A673 (cell line): ENCODE measurements at regions not wholly inside any gene's neighbourhood (a gene's known extent, or its start where the extent isn't known, plus 50 kb on each side); places are given as distances from the start of the nearest gene placed in this dataset.

ENCODE experiments used
- BruUV-seq: library from RNA; stranded (reverse); fragments of 400-500 nt; replicated peaks from 2 replicates; lab custom pipeline; 2021; lab: Mats Ljungman, UMichigan
- CTCF ChIA-PET: fragments of 300-600 bp; sonication (Branson Sonifier 250); formaldehyde crosslinking; loops from one replicate; lab custom pipeline; 2022; ENCODE audit warnings: antibody characterized with exemption; lab: Charles Lee
- POLR2A ChIA-PET: fragments of 300-600 bp; sonication (Branson Sonifier 250); formaldehyde crosslinking; loops from one replicate; lab custom pipeline; 2022; ENCODE audit warnings: antibody characterized with exemption; ENCODE audit not compliant: low non-redundant PET; lab: Charles Lee
- DNase-seq: peaks from one replicate; pipeline ENCODE4 v3.0.0-alpha.2; 2015; ENCODE audit warnings: low spot score
- H3K27ac ChIP-seq: fragments of 200-600 bp; sonication (generic); 2 replicates; pipeline ENCODE4 v1.5.1; 2016; ENCODE audit warnings: mixed run types, low read depth, mild to moderate bottlenecking, mixed read lengths, antibody characterized with exemption, low read length; ENCODE audit not compliant: poor library complexity, severe bottlenecking
- H3K27me3 ChIP-seq: fragments of 200-600 bp; sonication (generic); replicated peaks from 2 replicates; pipeline ENCODE4 v1.6.1; 2017; ENCODE audit warnings: mixed run types, low read depth, mild to moderate bottlenecking, mixed read lengths, antibody characterized with exemption, low read length; ENCODE audit not compliant: insufficient read depth, poor library complexity
- H3K36me3 ChIP-seq: fragments of 200-600 bp; sonication (generic); 2 replicates; pipeline ENCODE4 v1.6.1; 2016; ENCODE audit warnings: mixed run types, mild to moderate bottlenecking, mixed read lengths, antibody characterized with exemption, low read length; ENCODE audit not compliant: insufficient read depth, poor library complexity, severe bottlenecking
- H3K4me1 ChIP-seq: fragments of 200-600 bp; sonication (generic); 2 replicates; pipeline ENCODE4 v1.6.1; 2017; ENCODE audit warnings: mixed run types, mild to moderate bottlenecking, mixed read lengths, antibody characterized with exemption, low read length; ENCODE audit not compliant: insufficient read depth, poor library complexity, severe bottlenecking
- H3K4me3 ChIP-seq: fragments of 200-600 bp; sonication (generic); 2 replicates; pipeline ENCODE4 v1.5.1; 2016; ENCODE audit warnings: low read depth, mixed run types, mild to moderate bottlenecking, mixed read lengths, low read length; ENCODE audit not compliant: poor library complexity, severe bottlenecking
- H3K9me3 ChIP-seq: fragments of 200-600 bp; sonication (generic); 2 replicates; pipeline ENCODE4 v1.6.1; 2016; ENCODE audit warnings: mixed run types, low read depth, mild to moderate bottlenecking, mixed read lengths, antibody characterized with exemption, low read length; ENCODE audit not compliant: poor library complexity, severe bottlenecking
- EZH2 ChIP-seq: fragments of 200-600 bp; sonication (generic); IDR thresholded peaks from 2 replicates; pipeline ENCODE4 v1.6.1; 2017; ENCODE audit warnings: borderline replicate concordance, low read depth, mild to moderate bottlenecking, mixed read lengths, antibody characterized with exemption, low read length; ENCODE audit not compliant: poor library complexity, severe bottlenecking
- intact Hi-C: fragments of 100-400 bp; cut with micrococcal nuclease; formaldehyde crosslinking; loops from one replicate; pipeline ENCODE4 v1.10.0; 2022; ENCODE audit not compliant: unreplicated experiment
- TF ChIP-seq, protein P1 (sequence below): fragments of 300-800, 200-600 bp; sonication (generic); conservative IDR thresholded peaks from 2 replicates; pipeline ENCODE4 v1.5.1; 2017; ENCODE audit warnings: low read depth, mild to moderate bottlenecking, antibody characterized with exemption, low read length, moderate library complexity, mixed read lengths

DNA sequence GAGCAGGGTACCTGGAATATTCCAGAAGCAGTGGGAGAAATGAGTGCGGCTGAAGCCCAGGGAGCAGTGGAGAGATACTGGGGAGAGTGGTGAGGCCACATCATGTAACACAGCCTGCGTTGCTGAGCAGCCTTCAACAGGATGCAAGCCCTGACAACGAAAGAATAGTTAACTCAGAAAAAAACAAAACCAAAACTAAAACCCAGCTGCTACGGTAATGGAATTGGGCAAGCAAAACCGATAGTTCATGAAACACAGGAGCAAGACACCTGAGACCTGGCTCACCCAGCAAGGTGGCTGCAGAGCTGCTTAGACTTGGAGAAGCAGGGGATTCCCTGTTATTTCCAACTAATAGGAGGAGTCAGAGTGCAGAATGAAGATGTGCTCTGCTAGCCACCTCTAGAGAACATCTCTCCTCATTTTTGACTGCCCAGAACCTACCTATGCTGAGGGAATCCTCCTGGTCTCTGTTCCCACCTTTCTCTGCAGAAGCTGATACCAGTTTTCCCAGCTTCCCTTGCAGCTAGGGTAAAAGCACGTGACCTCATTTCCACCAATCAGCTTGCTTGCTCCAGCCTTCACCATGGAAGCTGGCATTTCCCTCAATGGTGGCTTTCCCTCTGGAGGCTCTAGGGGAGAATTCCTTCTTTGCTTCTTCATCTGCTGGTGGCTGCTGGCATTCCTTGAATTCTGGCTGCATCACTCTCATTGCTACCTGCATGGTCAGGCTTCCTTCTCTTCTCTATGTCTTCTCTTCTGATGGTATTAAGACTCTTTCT is 59.4 kb upstream of the XYLT1 start:
- POLR2A ChIA-PET, result no interaction called here
- no peak for DNase-seq
- no peaks in the 10 kb centered on the region for H3K4me1 ChIP-seq
- H3K27ac ChIP-seq, result no peak overlapping the region
- H3K9me3 ChIP-seq, result no peaks in the 10 kb centered on the region
- no TSS peak for BruUV-seq
- H3K27me3 ChIP-seq, result no peaks in the 10 kb centered on the region
- no peaks in the 10 kb centered on the region for H3K36me3 ChIP-seq
- intact Hi-C loops, result no loop called here
- CTCF ChIA-PET, result no interaction called here
- TF ChIP-seq EZH2, result no peak
- TF ChIP-seq, protein P1, sequence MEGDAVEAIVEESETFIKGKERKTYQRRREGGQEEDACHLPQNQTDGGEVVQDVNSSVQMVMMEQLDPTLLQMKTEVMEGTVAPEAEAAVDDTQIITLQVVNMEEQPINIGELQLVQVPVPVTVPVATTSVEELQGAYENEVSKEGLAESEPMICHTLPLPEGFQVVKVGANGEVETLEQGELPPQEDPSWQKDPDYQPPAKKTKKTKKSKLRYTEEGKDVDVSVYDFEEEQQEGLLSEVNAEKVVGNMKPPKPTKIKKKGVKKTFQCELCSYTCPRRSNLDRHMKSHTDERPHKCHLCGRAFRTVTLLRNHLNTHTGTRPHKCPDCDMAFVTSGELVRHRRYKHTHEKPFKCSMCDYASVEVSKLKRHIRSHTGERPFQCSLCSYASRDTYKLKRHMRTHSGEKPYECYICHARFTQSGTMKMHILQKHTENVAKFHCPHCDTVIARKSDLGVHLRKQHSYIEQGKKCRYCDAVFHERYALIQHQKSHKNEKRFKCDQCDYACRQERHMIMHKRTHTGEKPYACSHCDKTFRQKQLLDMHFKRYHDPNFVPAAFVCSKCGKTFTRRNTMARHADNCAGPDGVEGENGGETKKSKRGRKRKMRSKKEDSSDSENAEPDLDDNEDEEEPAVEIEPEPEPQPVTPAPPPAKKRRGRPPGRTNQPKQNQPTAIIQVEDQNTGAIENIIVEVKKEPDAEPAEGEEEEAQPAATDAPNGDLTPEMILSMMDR, result no peak
- H3K4me3 ChIP-seq, result no peak overlapping the region

DNA sequence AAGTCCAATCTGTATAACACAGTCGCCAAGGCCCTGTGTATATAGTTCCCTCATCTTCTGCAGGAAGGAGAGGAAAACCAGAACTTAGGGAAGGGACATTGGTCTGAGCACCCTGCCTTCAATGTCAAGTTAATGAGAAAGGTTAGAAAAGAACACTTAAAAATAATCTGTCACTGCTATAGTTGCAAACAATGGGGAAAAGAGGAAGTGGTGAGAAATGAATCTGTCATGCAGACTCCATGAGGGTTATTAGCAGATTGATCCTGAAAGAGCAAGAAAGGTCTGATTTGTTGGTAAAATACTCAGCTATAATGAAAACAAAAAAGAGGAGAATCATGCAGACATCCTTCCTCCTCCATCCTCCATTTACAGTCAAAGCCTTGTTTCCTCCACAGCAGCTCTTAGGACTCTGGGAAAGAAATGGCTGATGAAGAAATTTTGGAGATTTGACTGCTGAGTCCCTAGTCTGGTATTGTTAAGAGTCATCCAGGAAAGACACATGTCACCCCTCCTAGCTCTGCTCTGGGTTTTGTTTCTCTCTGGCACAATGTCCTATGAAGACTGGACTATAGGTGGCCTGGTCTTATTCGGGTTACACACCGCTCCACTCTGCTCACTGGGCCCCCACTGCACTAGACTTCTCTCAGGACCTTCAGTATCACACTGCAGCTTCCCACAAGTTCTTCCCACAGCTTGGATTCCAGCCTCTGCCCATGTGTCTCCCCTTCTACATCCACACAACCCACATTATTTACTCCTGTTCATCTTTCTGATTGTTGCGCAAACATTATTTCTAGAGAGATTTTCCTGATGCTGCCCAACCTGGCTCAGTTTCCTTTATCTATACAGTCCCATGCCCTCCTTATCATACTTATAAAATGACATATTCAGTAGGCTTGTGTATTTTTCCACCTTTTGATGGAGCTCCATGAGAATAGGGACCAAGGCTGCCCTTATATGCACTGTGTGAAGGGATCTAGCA is 56.5 kb upstream of the XYLT1 start:
- Histone ChIP-seq H3K4me3 (no peak overlapping the region), H3K4me1 (no peaks in the 10 kb centered on the region), H3K27ac (no peak overlapping the region), H3K36me3 (no peaks in the 10 kb centered on the region), H3K9me3 (no peaks in the 10 kb centered on the region), H3K27me3 (no peaks in the 10 kb centered on the region)
- BruUV-seq, result no TSS peak
- DNase-seq, result no peak
- TF ChIP-seq, protein P1, result no peak
- TF ChIP-seq EZH2, result no peak
- ChIA-PET CTCF (no interaction called here), POLR2A (no interaction called here)
- intact Hi-C loops, result no loop called here

DNA sequence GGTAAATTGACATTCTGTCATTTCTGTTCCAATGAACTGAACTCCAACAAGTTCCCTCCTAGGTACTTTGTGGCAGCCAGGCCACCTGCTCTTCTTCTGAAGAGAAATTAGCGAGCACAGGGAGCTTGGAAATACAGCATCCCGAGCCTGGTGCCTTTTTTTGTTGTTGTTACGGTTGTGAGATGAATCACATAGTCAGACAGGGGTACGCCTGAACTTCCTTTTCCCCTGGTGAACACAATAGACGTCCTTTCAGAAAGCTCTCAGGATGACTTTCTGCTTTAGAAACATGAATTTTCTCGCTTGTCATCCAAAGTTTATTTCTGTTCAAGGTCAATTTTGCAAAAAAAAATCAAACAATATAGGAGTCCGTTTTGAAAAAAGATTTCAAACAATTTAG is 53.9 kb upstream of the XYLT1 start:
- POLR2A ChIA-PET, result no interaction called here
- no peaks in the 10 kb centered on the region for H3K9me3 ChIP-seq
- no TSS peak for BruUV-seq

More for the DNA sequence above, 53.9 kb upstream of the XYLT1 start:
- no peak overlapping the region for H3K4me3 ChIP-seq
- CTCF ChIA-PET, result no interaction called here
- intact Hi-C loops, result no loop called here
- no peaks in the 10 kb centered on the region for H3K4me1 ChIP-seq
- no peak for DNase-seq
- no peak overlapping the region for H3K27ac ChIP-seq
- H3K36me3 ChIP-seq, result no peaks in the 10 kb centered on the region
- TF ChIP-seq, protein P1, result no peak
- no peak for TF ChIP-seq EZH2
- no peaks in the 10 kb centered on the region for H3K27me3 ChIP-seq
